NB4 (cell line): ENCODE measurements at regions not wholly inside any gene's neighbourhood (a gene's known extent, or its start where the extent isn't known, plus 50 kb on each side); places are given as distances from the start of the nearest gene placed in this dataset.

ENCODE experiments used
- POLR2A ChIP-seq: IDR thresholded peaks from 2 replicates; pipeline ENCODE4 v1.6.1; 2011; ENCODE audit warnings: mild to moderate bottlenecking; ENCODE audit not compliant: insufficient read length; ENCODE audit errors: extremely low read depth
- TF ChIP-seq, protein P1 (sequence below): IDR thresholded peaks from one replicate; pipeline ENCODE4 v1.5.1; 2012; ENCODE audit warnings: low read depth, low read length
- TF ChIP-seq, protein P2 (sequence below): IDR thresholded peaks from 2 replicates; pipeline ENCODE4 v1.6.1; 2011; ENCODE audit warnings: low read depth, low read length

DNA sequence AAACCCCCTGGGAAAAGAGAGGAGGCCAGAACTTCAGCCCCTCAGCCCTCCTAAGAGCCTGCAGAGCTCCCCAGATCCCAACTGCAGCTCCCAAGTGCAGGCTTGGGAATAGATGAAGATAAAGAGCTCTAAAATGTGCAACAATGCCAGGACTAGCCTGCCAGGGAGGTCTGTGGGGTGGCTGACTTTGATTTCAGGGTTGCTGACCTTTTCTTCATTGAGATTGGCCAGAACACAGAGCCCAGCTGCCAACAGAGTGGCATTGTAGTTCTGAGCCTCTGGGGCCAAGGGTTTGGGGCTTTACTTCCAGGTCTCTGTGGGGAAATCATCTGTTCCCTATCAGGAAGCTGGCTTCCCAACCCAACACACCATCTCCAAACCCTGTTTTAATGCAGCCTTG, 120.6 kb downstream of the COPRS start:
- TF ChIP-seq, protein P1, sequence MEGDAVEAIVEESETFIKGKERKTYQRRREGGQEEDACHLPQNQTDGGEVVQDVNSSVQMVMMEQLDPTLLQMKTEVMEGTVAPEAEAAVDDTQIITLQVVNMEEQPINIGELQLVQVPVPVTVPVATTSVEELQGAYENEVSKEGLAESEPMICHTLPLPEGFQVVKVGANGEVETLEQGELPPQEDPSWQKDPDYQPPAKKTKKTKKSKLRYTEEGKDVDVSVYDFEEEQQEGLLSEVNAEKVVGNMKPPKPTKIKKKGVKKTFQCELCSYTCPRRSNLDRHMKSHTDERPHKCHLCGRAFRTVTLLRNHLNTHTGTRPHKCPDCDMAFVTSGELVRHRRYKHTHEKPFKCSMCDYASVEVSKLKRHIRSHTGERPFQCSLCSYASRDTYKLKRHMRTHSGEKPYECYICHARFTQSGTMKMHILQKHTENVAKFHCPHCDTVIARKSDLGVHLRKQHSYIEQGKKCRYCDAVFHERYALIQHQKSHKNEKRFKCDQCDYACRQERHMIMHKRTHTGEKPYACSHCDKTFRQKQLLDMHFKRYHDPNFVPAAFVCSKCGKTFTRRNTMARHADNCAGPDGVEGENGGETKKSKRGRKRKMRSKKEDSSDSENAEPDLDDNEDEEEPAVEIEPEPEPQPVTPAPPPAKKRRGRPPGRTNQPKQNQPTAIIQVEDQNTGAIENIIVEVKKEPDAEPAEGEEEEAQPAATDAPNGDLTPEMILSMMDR, result no peak
- TF ChIP-seq POLR2A, result no peak
- TF ChIP-seq, protein P2, sequence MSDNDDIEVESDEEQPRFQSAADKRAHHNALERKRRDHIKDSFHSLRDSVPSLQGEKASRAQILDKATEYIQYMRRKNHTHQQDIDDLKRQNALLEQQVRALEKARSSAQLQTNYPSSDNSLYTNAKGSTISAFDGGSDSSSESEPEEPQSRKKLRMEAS, result no peak
